SK-N-SH treated with all-trans-retinoic acid at 6 μM for 48 hours (cell line): ENCODE measurements at regions not wholly inside any gene's neighbourhood (a gene's known extent, or its start where the extent isn't known, plus 50 kb on each side); places are given as distances from the start of the nearest gene placed in this dataset.

Source experiments
- BACH2 ChIP-seq: fragments of 250-450 bp; sonication (Bioruptor Pico); IDR thresholded peaks from 2 replicates; pipeline ENCODE4 v1.9.0; 2021; ENCODE audit warnings: mild to moderate bottlenecking, borderline replicate concordance
- CREB5 ChIP-seq: fragments of 250-450 bp; sonication (Bioruptor Pico); IDR thresholded peaks from 2 replicates; pipeline ENCODE4 v1.5.1; 2020; ENCODE audit warnings: low read depth, mild to moderate bottlenecking, moderate library complexity
- CSRNP3 ChIP-seq: fragments of 250-450 bp; sonication (Bioruptor Pico); IDR thresholded peaks from 2 replicates; pipeline ENCODE4 v1.5.1; 2021; ENCODE audit warnings: mild to moderate bottlenecking, moderate library complexity
- PATZ1 ChIP-seq: fragments of 250-450 bp; sonication (Bioruptor Pico); IDR thresholded peaks from 2 replicates; pipeline ENCODE4 v1.8.0; 2020; ENCODE audit warnings: mild to moderate bottlenecking, moderate library complexity, borderline replicate concordance
- POU6F1 ChIP-seq: fragments of 250-450 bp; sonication (Bioruptor Pico); IDR thresholded peaks from 2 replicates; pipeline ENCODE4 v1.8.0; 2021; ENCODE audit warnings: low read depth, mild to moderate bottlenecking, moderate library complexity, borderline replicate concordance
- RARB ChIP-seq: fragments of 250-450 bp; sonication (Bioruptor Pico); IDR thresholded peaks from 2 replicates; pipeline ENCODE4 v1.8.0; 2021; ENCODE audit warnings: mild to moderate bottlenecking, moderate library complexity
- SNAI2 ChIP-seq: fragments of 250-450 bp; sonication (Bioruptor Pico); IDR thresholded peaks from 2 replicates; pipeline ENCODE4 v1.5.0; 2020; ENCODE audit warnings: mild to moderate bottlenecking, moderate library complexity
- TCF4 ChIP-seq: fragments of 250-450 bp; sonication (Bioruptor Pico); IDR thresholded peaks from 2 replicates; pipeline ENCODE4 v1.8.0; 2021; ENCODE audit warnings: mild to moderate bottlenecking, moderate library complexity, borderline replicate concordance
- ZFP3 ChIP-seq: fragments of 250-450 bp; sonication (Bioruptor Pico); IDR thresholded peaks from 2 replicates; pipeline ENCODE4 v1.5.0; 2020; ENCODE audit warnings: mild to moderate bottlenecking, moderate library complexity

GRCh38 chr13:32840113-32840512, 176.1 kb upstream of the KL start:
- TF ChIP-seq POU6F1 (CRISPR knock-in tag) (no peak), ZFP3 (CRISPR knock-in tag) (no peak), CSRNP3 (no peak), RARB (CRISPR knock-in tag) (no peak), TCF4 (CRISPR knock-in tag) (no peak), SNAI2 (CRISPR knock-in tag) (no peak), BACH2 (CRISPR knock-in tag) (no peak), CREB5 (CRISPR knock-in tag) (no peak), PATZ1 (CRISPR knock-in tag) (no peak)
